Thyroid gland (tissue), 4 donors: ENCODE measurements at regions not wholly inside any gene's neighbourhood (a gene's known extent, or its start where the extent isn't known, plus 50 kb on each side); places are given as distances from the start of the nearest gene placed in this dataset.

ENCODE experiments used
- DNase-seq, 2 donors: peaks; one replicate each; pipeline ENCODE4 v3.0.0-alpha.2; 2019
- H3K27ac ChIP-seq, 3 donors: fragments of 200-600 bp; sonication (generic); 1 replicate in 2 of 3; 2 replicates in 1 of 3; pipeline ENCODE4 v1.5.1; 2016 to 2019; ENCODE audit warnings: mild to moderate bottlenecking in 1 of 3, moderate library complexity in 1 of 3
- H3K27me3 ChIP-seq: fragments of 200-600 bp; sonication (generic); one replicate; pipeline ENCODE4 v1.5.1; 2019
- H3K36me3 ChIP-seq, 2 donors: fragments of 200-600 bp; sonication (generic); one replicate each; pipeline ENCODE4 v1.5.1; 2016 to 2019
- H3K4me1 ChIP-seq, 2 donors: fragments of 200-600 bp; sonication (generic); one replicate each; pipeline ENCODE4 v1.5.1; 2017 to 2019
- H3K4me3 ChIP-seq, 3 donors: fragments of 200-600 bp; sonication (generic); replicated peaks in 1 of 3; 1 replicate in 2 of 3; 2 replicates in 1 of 3; pipeline ENCODE4 v1.5.1; 2016; ENCODE audit warnings: mild to moderate bottlenecking in 1 of 3
- H3K9me3 ChIP-seq: fragments of 200-600 bp; sonication (generic); one replicate; pipeline ENCODE4 v1.5.1; 2017
- CTCF ChIP-seq, 6 experiments: fragments of 200-600 bp in 3 of 6; fragments of 450-650 bp in 3 of 6; sonication (generic) in 3 of 6; IDR thresholded peaks; one replicate each; pipeline ENCODE4 v1.5.1; 2016 to 2019; ENCODE audit warnings: antibody characterized with exemption in 6 of 6, mild to moderate bottlenecking in 2 of 6, inconsistent platforms in 1 of 6, moderate library complexity in 1 of 6
- POLR2A ChIP-seq, 2 donors: fragments of 450-650 bp; IDR thresholded peaks; one replicate each; pipeline ENCODE4 v1.6.1; 2017; ENCODE audit warnings: antibody characterized with exemption in 2 of 2, mild to moderate bottlenecking in 2 of 2, moderate library complexity in 1 of 2
- WGBS, 2 donors: methylation state at CpG; one replicate each; pipeline ENCODE4 v1.1.5; 2017; 5-methylcytosine and 5-hydroxymethylcytosine counted together
- intact Hi-C: fragments of 100-400 bp; cut with DNase I; formaldehyde crosslinking; loops from one replicate; pipeline ENCODE4 v1.15.1; 2023

- no peak overlapping the region for H3K4me3 ChIP-seq
- TF ChIP-seq CTCF (IDR thresholded peaks at IDR 0.05): no peak
Observed at GRCh38 chr14:34012369-34012768, 61.5 kb upstream of the EGLN3 start.

GRCh38 chr14:34009956-34010355 lies 59.1 kb upstream of the EGLN3 start:
- Histone ChIP-seq H3K4me3 (no peak overlapping the region), H3K9me3 (no peaks in the 10 kb centered on the region), H3K27me3 (no peaks in the 10 kb centered on the region), H3K27ac (no peak overlapping the region), H3K4me1 (no peaks in the 10 kb centered on the region), H3K36me3 (no peaks in the 10 kb centered on the region)
- DNase-seq: no peak
- TF ChIP-seq CTCF (IDR thresholded peaks at IDR 0.05) (no peak), POLR2A (IDR thresholded peaks at IDR 0.05) (no peak)
- intact Hi-C loops: no loop called here
- WGBS, 2 donors: 91 to 94% methylated on average over 5 of the region's 5 CpGs

More at GRCh38 chr14:34012369-34012768, 61.5 kb upstream of the EGLN3 start:
- 85% methylated on average over 6 of the region's 6 CpGs for WGBS, 2 donors
- H3K4me1 ChIP-seq: no peaks in the 10 kb centered on the region
- H3K9me3 ChIP-seq: no peaks in the 10 kb centered on the region
- no peaks in the 10 kb centered on the region for H3K27me3 ChIP-seq
- no peak overlapping the region for H3K27ac ChIP-seq
- intact Hi-C loops: no loop called here
- no peaks in the 10 kb centered on the region for H3K36me3 ChIP-seq
- DNase-seq: no peak

GRCh38 chr14:34007902-34008301 lies 57.0 kb upstream of the EGLN3 start:
- no peaks in the 10 kb centered on the region for H3K9me3 ChIP-seq
- no peak for TF ChIP-seq CTCF (IDR thresholded peaks at IDR 0.05)
- TF ChIP-seq POLR2A (IDR thresholded peaks at IDR 0.05): no peak
- intact Hi-C loops: no loop called here
- WGBS, 2 donors: 58 to 92% methylated on average over 3 of the region's 3 CpGs
- no peak overlapping the region for H3K27ac ChIP-seq
- DNase-seq: no peak
- no peaks in the 10 kb centered on the region for H3K27me3 ChIP-seq
- no peak overlapping the region for H3K4me3 ChIP-seq
- no peaks in the 10 kb centered on the region for H3K4me1 ChIP-seq
- no peaks in the 10 kb centered on the region for H3K36me3 ChIP-seq

- intact Hi-C loops: no loop called here
- TF ChIP-seq CTCF (IDR thresholded peaks at IDR 0.05): no peak
- TF ChIP-seq POLR2A (IDR thresholded peaks at IDR 0.05): no peak
- H3K9me3 ChIP-seq: no peaks in the 10 kb centered on the region
- DNase-seq: no peak
- no peaks in the 10 kb centered on the region for H3K36me3 ChIP-seq
- H3K27ac ChIP-seq: no peak overlapping the region
- H3K4me1 ChIP-seq: no peaks in the 10 kb centered on the region
- no peaks in the 10 kb centered on the region for H3K27me3 ChIP-seq
- no peak overlapping the region for H3K4me3 ChIP-seq
Observed at GRCh38 chr14:34005901-34006300, 55.0 kb upstream of the EGLN3 start.

GRCh38 chr14:34004881-34005280 lies 54.0 kb upstream of the EGLN3 start:
- intact Hi-C loops: no loop called here
- no peaks in the 10 kb centered on the region for H3K9me3 ChIP-seq
- no peak for TF ChIP-seq POLR2A (IDR thresholded peaks at IDR 0.05)
- no peak for TF ChIP-seq CTCF (IDR thresholded peaks at IDR 0.05)
- WGBS, 2 donors: 78 to 86% methylated on average over 3 of the region's 3 CpGs
- H3K27me3 ChIP-seq: no peaks in the 10 kb centered on the region
- no peak overlapping the region for H3K27ac ChIP-seq
- H3K4me3 ChIP-seq: no peak overlapping the region
- H3K36me3 ChIP-seq: no peaks in the 10 kb centered on the region
- no peak for DNase-seq
- H3K4me1 ChIP-seq: no peaks in the 10 kb centered on the region
